ENCODE measurements at regions not wholly inside any gene's neighbourhood (a gene's known extent, or its start where the extent isn't known, plus 50 kb on each side); places are given as distances from the start of the nearest gene placed in this dataset.

GRCh38 chr14:51353901-51354300 is 113.9 kb downstream of the TMX1 start:
- H3K4me2 ChIP-seq (ENCODE audit: insufficient read depth, low read length): no peak overlapping the region
- H4K20me1 ChIP-seq (replicated peaks; ENCODE audit: control insufficient read depth, extremely low read depth, insufficient read depth, low read length): no peaks in the 10 kb centered on the region
- no peaks in the 10 kb centered on the region for H3K27me3 ChIP-seq (ENCODE audit: control insufficient read depth in 2 of 2, insufficient read depth in 2 of 2, low read length in 2 of 2)
- no peaks in the 10 kb centered on the region for H3K4me1 ChIP-seq (ENCODE audit: control insufficient read depth, extremely low read depth, insufficient read depth, low read length)
- dilution Hi-C loops (cut with MboI; ENCODE audit: extremely low pct_ligation_motif_present, low sequenced_read_pairs) (no loop called here), intact Hi-C loops (cut with micrococcal nuclease) (no loop called here)
- H3K79me2 ChIP-seq (ENCODE audit: control insufficient read depth, insufficient read depth, low read length): no peaks in the 10 kb centered on the region
- ChIA-PET CTCF (no interaction called here), POLR2A (no interaction called here)
- no peak overlapping the region for H3K27ac ChIP-seq (ENCODE audit: insufficient read depth, low read depth, low read length)
- no peaks in the 10 kb centered on the region for H3K9me3 ChIP-seq (replicated peaks; ENCODE audit: control insufficient read depth, insufficient read depth, low read length)
- H2AFZ ChIP-seq (ENCODE audit: low read depth, low read length): no peak overlapping the region
- DNase-seq (ENCODE audit: low read depth, low spot score): no peak
- no peaks in the 10 kb centered on the region for H3K9me1 ChIP-seq (replicated peaks; ENCODE audit: control insufficient read depth, extremely low read depth, insufficient read depth, low read length)
- no peaks in the 10 kb centered on the region for H3K36me3 ChIP-seq (ENCODE audit: control insufficient read depth in 2 of 2, extremely low read depth in 1 of 2, insufficient read depth in 2 of 2, low read length in 2 of 2)
- no peak overlapping the region for H3K4me3 ChIP-seq (replicated peaks in 1 of 3; ENCODE audit: insufficient read depth in 1 of 3, low read depth in 1 of 3, low read length in 3 of 3)
- TF ChIP-seq GATA2 (IDR thresholded peaks at IDR 0.05; ENCODE audit: insufficient read depth, insufficient read length, low read depth, low read length): no peak
- TF ChIP-seq EZH2 (IDR thresholded peaks at IDR 0.05; ENCODE audit: borderline replicate concordance, low read depth, low read length, severe bottlenecking): no peak
- TF ChIP-seq POLR2AphosphoS5 (IDR thresholded peaks at IDR 0.05; ENCODE audit: insufficient read depth, low read depth, low read length): no peak
- no peak for TF ChIP-seq FOS (IDR thresholded peaks at IDR 0.05; ENCODE audit: borderline replicate concordance, insufficient read depth, low read length)
- TF ChIP-seq, protein P1, sequence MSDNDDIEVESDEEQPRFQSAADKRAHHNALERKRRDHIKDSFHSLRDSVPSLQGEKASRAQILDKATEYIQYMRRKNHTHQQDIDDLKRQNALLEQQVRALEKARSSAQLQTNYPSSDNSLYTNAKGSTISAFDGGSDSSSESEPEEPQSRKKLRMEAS (IDR thresholded peaks at IDR 0.05; ENCODE audit: insufficient read depth, insufficient read length): no peak
- TF ChIP-seq MYC (IDR thresholded peaks at IDR 0.05; ENCODE audit: low read depth, low read length): no peak
- no TSS peak for BruUV-seq (replicated peaks)
- H3K9ac ChIP-seq (replicated peaks; ENCODE audit: extremely low read depth, insufficient read depth, low read length): no peak overlapping the region
- FAIRE-seq: no peak

- no peaks in the 10 kb centered on the region for H3K36me3 ChIP-seq (ENCODE audit: control insufficient read depth in 2 of 2, extremely low read depth in 1 of 2, insufficient read depth in 2 of 2, low read length in 2 of 2)
- intact Hi-C loops (cut with micrococcal nuclease) (no loop called here), dilution Hi-C loops (cut with MboI; ENCODE audit: extremely low pct_ligation_motif_present, low sequenced_read_pairs) (no loop called here)
- H3K4me1 ChIP-seq (ENCODE audit: control insufficient read depth, extremely low read depth, insufficient read depth, low read length): no peaks in the 10 kb centered on the region
- H3K4me2 ChIP-seq (ENCODE audit: insufficient read depth, low read length): no peak overlapping the region
- no TSS peak for BruUV-seq (replicated peaks)
- H3K9ac ChIP-seq (replicated peaks; ENCODE audit: extremely low read depth, insufficient read depth, low read length): no peak overlapping the region
- DNase-seq (ENCODE audit: low read depth, low spot score): no peak
- H3K79me2 ChIP-seq (ENCODE audit: control insufficient read depth, insufficient read depth, low read length): no peaks in the 10 kb centered on the region
- TF ChIP-seq MYC (IDR thresholded peaks at IDR 0.05; ENCODE audit: low read depth, low read length) (no peak), POLR2A (IDR thresholded peaks at IDR 0.05; ENCODE audit: low read depth, low read length) (no peak), FOS (IDR thresholded peaks at IDR 0.05; ENCODE audit: borderline replicate concordance, insufficient read depth, low read length) (no peak), EZH2 (IDR thresholded peaks at IDR 0.05; ENCODE audit: borderline replicate concordance, low read depth, low read length, severe bottlenecking) (no peak), GATA2 (IDR thresholded peaks at IDR 0.05; ENCODE audit: insufficient read depth, insufficient read length, low read depth, low read length) (no peak), POLR2AphosphoS5 (IDR thresholded peaks at IDR 0.05; ENCODE audit: insufficient read depth, low read depth, low read length) (no peak), JUN (IDR thresholded peaks at IDR 0.05; ENCODE audit: borderline replicate concordance, insufficient read depth, insufficient read length, low read depth) (no peak)
- TF ChIP-seq, protein P1 (IDR thresholded peaks at IDR 0.05; ENCODE audit: insufficient read depth, insufficient read length): no peak
- TF ChIP-seq, protein P2, sequence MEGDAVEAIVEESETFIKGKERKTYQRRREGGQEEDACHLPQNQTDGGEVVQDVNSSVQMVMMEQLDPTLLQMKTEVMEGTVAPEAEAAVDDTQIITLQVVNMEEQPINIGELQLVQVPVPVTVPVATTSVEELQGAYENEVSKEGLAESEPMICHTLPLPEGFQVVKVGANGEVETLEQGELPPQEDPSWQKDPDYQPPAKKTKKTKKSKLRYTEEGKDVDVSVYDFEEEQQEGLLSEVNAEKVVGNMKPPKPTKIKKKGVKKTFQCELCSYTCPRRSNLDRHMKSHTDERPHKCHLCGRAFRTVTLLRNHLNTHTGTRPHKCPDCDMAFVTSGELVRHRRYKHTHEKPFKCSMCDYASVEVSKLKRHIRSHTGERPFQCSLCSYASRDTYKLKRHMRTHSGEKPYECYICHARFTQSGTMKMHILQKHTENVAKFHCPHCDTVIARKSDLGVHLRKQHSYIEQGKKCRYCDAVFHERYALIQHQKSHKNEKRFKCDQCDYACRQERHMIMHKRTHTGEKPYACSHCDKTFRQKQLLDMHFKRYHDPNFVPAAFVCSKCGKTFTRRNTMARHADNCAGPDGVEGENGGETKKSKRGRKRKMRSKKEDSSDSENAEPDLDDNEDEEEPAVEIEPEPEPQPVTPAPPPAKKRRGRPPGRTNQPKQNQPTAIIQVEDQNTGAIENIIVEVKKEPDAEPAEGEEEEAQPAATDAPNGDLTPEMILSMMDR (IDR thresholded peaks at IDR 0.05; ENCODE audit: extremely low read depth in 1 of 2, insufficient read depth in 1 of 2, low read depth in 1 of 2, low read length in 2 of 2): no peak
- no peaks in the 10 kb centered on the region for H4K20me1 ChIP-seq (replicated peaks; ENCODE audit: control insufficient read depth, extremely low read depth, insufficient read depth, low read length)
- no peak overlapping the region for H3K27ac ChIP-seq (ENCODE audit: insufficient read depth, low read depth, low read length)
- H3K27me3 ChIP-seq (ENCODE audit: control insufficient read depth in 2 of 2, insufficient read depth in 2 of 2, low read length in 2 of 2): no peaks in the 10 kb centered on the region
- no peaks in the 10 kb centered on the region for H3K9me3 ChIP-seq (replicated peaks; ENCODE audit: control insufficient read depth, insufficient read depth, low read length)
- CTCF ChIA-PET: no interaction called here
- no peak overlapping the region for H2AFZ ChIP-seq (ENCODE audit: low read depth, low read length)
- no peak overlapping the region for H3K4me3 ChIP-seq (replicated peaks in 1 of 3; ENCODE audit: insufficient read depth in 1 of 3, low read depth in 1 of 3, low read length in 3 of 3)
- no peaks in the 10 kb centered on the region for H3K9me1 ChIP-seq (replicated peaks; ENCODE audit: control insufficient read depth, extremely low read depth, insufficient read depth, low read length)
- POLR2A ChIA-PET: no interaction called here
- no peak for FAIRE-seq
These were observed 114.8 kb downstream of the TMX1 start for GRCh38 chr14:51354846-51355245.

All from endothelial cell of umbilical vein (primary cell).